ENCODE measurements at regions not wholly inside any gene's neighbourhood (a gene's known extent, or its start where the extent isn't known, plus 50 kb on each side); places are given as distances from the start of the nearest gene placed in this dataset.

GRCh38 chr22:20654343-20655208 is 119.3 kb upstream of the SERPIND1 start:
- TF ChIP-seq CTCF (IDR thresholded peaks at IDR 0.05) (no peak), POLR2A (IDR thresholded peaks at IDR 0.05) (no peak)

All from testis (tissue), 2 donors.